CD8-positive, alpha-beta memory T cell (primary cell): ENCODE measurements at regions not wholly inside any gene's neighbourhood (a gene's known extent, or its start where the extent isn't known, plus 50 kb on each side); places are given as distances from the start of the nearest gene placed in this dataset.

Source experiments
- CTCF ChIA-PET: fragments of 350-600 bp; sonication (Branson Sonifier 250); formaldehyde crosslinking; loops from one replicate; lab custom pipeline; 2021; ENCODE audit warnings: antibody characterized with exemption; lab: Charles Lee
- POLR2A ChIA-PET: fragments of 350-600 bp; sonication (Branson Sonifier 250); formaldehyde crosslinking; loops from one replicate; lab custom pipeline; 2021; ENCODE audit warnings: antibody characterized with exemption; lab: Charles Lee
- DNase-seq, 5 donors: peaks; one replicate each; pipeline versions ENCODE4 v3.0.0 to v3.0.0-alpha.2; 2020 to 2022; ENCODE audit warnings: mixed read lengths in 1 of 5
- H3K27ac ChIP-seq: one replicate; pipeline ENCODE4 v1.7.0; 2013; ENCODE audit warnings: low read depth, mild to moderate bottlenecking, low read length, moderate library complexity
- H3K27me3 ChIP-seq: 2 replicates; pipeline ENCODE4 v1.7.0; 2013; ENCODE audit warnings: low read length, mild to moderate bottlenecking; ENCODE audit not compliant: insufficient read depth, poor library complexity, severe bottlenecking
- H3K36me3 ChIP-seq: 2 replicates; pipeline ENCODE4 v1.7.0; 2013; ENCODE audit warnings: mild to moderate bottlenecking, low read length, moderate library complexity; ENCODE audit not compliant: insufficient read depth
- H3K4me1 ChIP-seq: 2 replicates; pipeline ENCODE4 v1.7.0; 2013; ENCODE audit warnings: mild to moderate bottlenecking, low read length, moderate library complexity; ENCODE audit not compliant: insufficient read depth
- H3K4me3 ChIP-seq: 2 replicates; pipeline ENCODE4 v1.7.0; 2013; ENCODE audit warnings: mild to moderate bottlenecking, low read length
- H3K9me3 ChIP-seq: 2 replicates; pipeline ENCODE4 v1.7.0; 2013; ENCODE audit warnings: mild to moderate bottlenecking, low read length
- H3K27ac Mint-ChIP-seq, 8 donors: one replicate each; pipeline ENCODE4 v1.8.0; 2020 to 2021; ENCODE audit warnings: mixed read lengths in 8 of 8, mild to moderate bottlenecking in 6 of 8, inconsistent platforms in 3 of 8, moderate library complexity in 3 of 8
- H3K27me3 Mint-ChIP-seq, 2 donors: one replicate each; pipeline ENCODE4 v1.8.0; 2020 to 2021; ENCODE audit warnings: mixed read lengths in 2 of 2, mild to moderate bottlenecking in 1 of 2, moderate library complexity in 1 of 2
- H3K36me3 Mint-ChIP-seq, 3 donors: one replicate each; pipeline ENCODE4 v1.8.0; 2020 to 2021; ENCODE audit warnings: mixed read lengths in 3 of 3, inconsistent platforms in 1 of 3, mild to moderate bottlenecking in 1 of 3
- H3K4me1 Mint-ChIP-seq, 3 donors: one replicate each; pipeline ENCODE4 v1.8.0; 2020 to 2021; ENCODE audit warnings: mixed read lengths in 3 of 3, inconsistent platforms in 1 of 3, mild to moderate bottlenecking in 1 of 3
- H3K4me3 Mint-ChIP-seq, 7 donors: one replicate each; pipeline ENCODE4 v1.8.0; 2020 to 2021; ENCODE audit warnings: mixed read lengths in 7 of 7, mild to moderate bottlenecking in 6 of 7, moderate library complexity in 4 of 7, inconsistent platforms in 2 of 7
- H3K9me3 Mint-ChIP-seq, 5 donors: one replicate each; pipeline ENCODE4 v1.8.0; 2020 to 2022; ENCODE audit warnings: mixed read lengths in 5 of 5, mild to moderate bottlenecking in 3 of 5, moderate library complexity in 2 of 5, inconsistent platforms in 1 of 5

GRCh38 chr11:80503990-80504389 is 1063.2 kb upstream of the TENM4 start:
- peaks cover 6 to 22% (median 16%) of the 10 kb centered on the region in 5 donors for H3K9me3 Mint-ChIP-seq
- H3K4me1 Mint-ChIP-seq, result no peaks in the 10 kb centered on the region
- no peak overlapping the region for H3K27ac ChIP-seq
- no peak overlapping the region for H3K4me3 Mint-ChIP-seq
- no peaks in the 10 kb centered on the region for H3K27me3 ChIP-seq
- H3K27me3 Mint-ChIP-seq, result no peaks in the 10 kb centered on the region
- H3K4me3 ChIP-seq, result no peak overlapping the region
- H3K4me1 ChIP-seq, result no peaks in the 10 kb centered on the region
- no peak for DNase-seq
- H3K9me3 ChIP-seq, result no peaks in the 10 kb centered on the region
- ChIA-PET CTCF (no interaction called here), POLR2A (no interaction called here)
- H3K36me3 ChIP-seq, result no peaks in the 10 kb centered on the region
- H3K36me3 Mint-ChIP-seq, result no peaks in the 10 kb centered on the region
- H3K27ac Mint-ChIP-seq, result no peak overlapping the region

- no peaks in the 10 kb centered on the region for H3K9me3 ChIP-seq
- no peaks in the 10 kb centered on the region for H3K36me3 ChIP-seq
- Mint-ChIP-seq H3K4me3 (no peak overlapping the region), H3K36me3 (no peaks in the 10 kb centered on the region), H3K27me3 (no peaks in the 10 kb centered on the region), H3K27ac (no peak overlapping the region), H3K4me1 (no peaks in the 10 kb centered on the region), H3K9me3 (peaks cover 6 to 18% (median 11%) of the 10 kb centered on the region in 5 donors)
- H3K4me1 ChIP-seq, result no peaks in the 10 kb centered on the region
- ChIA-PET CTCF (no interaction called here), POLR2A (no interaction called here)
- no peaks in the 10 kb centered on the region for H3K27me3 ChIP-seq
- DNase-seq, result no peak
- no peak overlapping the region for H3K4me3 ChIP-seq
- no peak overlapping the region for H3K27ac ChIP-seq
Observed at GRCh38 chr11:80502511-80502910, 1061.7 kb upstream of the TENM4 start.

- no peak overlapping the region for H3K27ac ChIP-seq
- ChIA-PET CTCF (no interaction called here), POLR2A (no interaction called here)
- H3K9me3 ChIP-seq, result no peaks in the 10 kb centered on the region
- Mint-ChIP-seq H3K27me3 (no peaks in the 10 kb centered on the region), H3K36me3 (no peaks in the 10 kb centered on the region), H3K27ac (no peak overlapping the region), H3K9me3 (peaks cover 14 to 36% (median 23%) of the 10 kb centered on the region in 5 donors), H3K4me3 (no peak overlapping the region), H3K4me1 (no peaks in the 10 kb centered on the region)
- H3K27me3 ChIP-seq, result no peaks in the 10 kb centered on the region
- no peak overlapping the region for H3K4me3 ChIP-seq
- no peaks in the 10 kb centered on the region for H3K4me1 ChIP-seq
- no peak for DNase-seq
- H3K36me3 ChIP-seq, result no peaks in the 10 kb centered on the region
Observed at GRCh38 chr11:80495116-80495515, 1054.3 kb upstream of the TENM4 start.

GRCh38 chr11:80487952-80488351 is 1047.1 kb upstream of the TENM4 start:
- ChIA-PET CTCF (no interaction called here), POLR2A (no interaction called here)
- DNase-seq, result no peak
- H3K9me3 ChIP-seq, result no peaks in the 10 kb centered on the region
- no peak overlapping the region for H3K4me3 ChIP-seq
- Mint-ChIP-seq H3K36me3 (no peaks in the 10 kb centered on the region), H3K27me3 (peaks cover 0 to 2% of the 10 kb centered on the region in 2 donors), H3K27ac (no peak overlapping the region), H3K4me1 (no peaks in the 10 kb centered on the region), H3K9me3 (peaks cover 9 to 40% (median 19%) of the 10 kb centered on the region in 5 donors), H3K4me3 (no peak overlapping the region)
- H3K27me3 ChIP-seq, result no peaks in the 10 kb centered on the region
- no peaks in the 10 kb centered on the region for H3K36me3 ChIP-seq
- no peaks in the 10 kb centered on the region for H3K4me1 ChIP-seq
- H3K27ac ChIP-seq, result no peak overlapping the region

GRCh38 chr11:80486678-80487077 is 1045.8 kb upstream of the TENM4 start:
- CTCF ChIA-PET, result no interaction called here
- H3K27me3 Mint-ChIP-seq, result peaks cover 0 to 2% of the 10 kb centered on the region in 2 donors

GRCh38 chr11:80477178-80477577 is 1036.3 kb upstream of the TENM4 start:
- Histone ChIP-seq H3K4me1 (no peaks in the 10 kb centered on the region), H3K36me3 (no peaks in the 10 kb centered on the region), H3K27me3 (no peaks in the 10 kb centered on the region), H3K4me3 (no peak overlapping the region), H3K27ac (no peak overlapping the region), H3K9me3 (no peaks in the 10 kb centered on the region)
- no peak for DNase-seq
- peaks cover 0 to 23% (median 11%) of the 10 kb centered on the region in 5 donors for H3K9me3 Mint-ChIP-seq
- no peak overlapping the region for H3K4me3 Mint-ChIP-seq
- no peak overlapping the region for H3K27ac Mint-ChIP-seq
- no peaks in the 10 kb centered on the region for H3K36me3 Mint-ChIP-seq
- H3K27me3 Mint-ChIP-seq, result no peaks in the 10 kb centered on the region
- CTCF ChIA-PET, result no interaction called here
- POLR2A ChIA-PET, result no interaction called here
- no peaks in the 10 kb centered on the region for H3K4me1 Mint-ChIP-seq

More at GRCh38 chr11:80486678-80487077, 1045.8 kb upstream of the TENM4 start:
- H3K36me3 Mint-ChIP-seq, result no peaks in the 10 kb centered on the region
- no peak overlapping the region for H3K4me3 Mint-ChIP-seq
- Histone ChIP-seq H3K27me3 (no peaks in the 10 kb centered on the region), H3K9me3 (no peaks in the 10 kb centered on the region), H3K4me3 (no peak overlapping the region), H3K27ac (no peak overlapping the region), H3K4me1 (no peaks in the 10 kb centered on the region), H3K36me3 (no peaks in the 10 kb centered on the region)
- no peak for DNase-seq
- H3K27ac Mint-ChIP-seq, result no peak overlapping the region
- H3K4me1 Mint-ChIP-seq, result no peaks in the 10 kb centered on the region
- peaks cover 9 to 47% (median 16%) of the 10 kb centered on the region in 5 donors for H3K9me3 Mint-ChIP-seq
- POLR2A ChIA-PET, result no interaction called here

GRCh38 chr11:80473562-80473961 is 1032.7 kb upstream of the TENM4 start:
- POLR2A ChIA-PET, result no interaction called here
- CTCF ChIA-PET, result no interaction called here
- H3K27ac Mint-ChIP-seq, result no peak overlapping the region
- H3K9me3 Mint-ChIP-seq, result peaks cover 0 to 21% (median 5%) of the 10 kb centered on the region in 5 donors
- H3K4me1 ChIP-seq, result no peaks in the 10 kb centered on the region
- H3K36me3 Mint-ChIP-seq, result no peaks in the 10 kb centered on the region
- H3K4me3 Mint-ChIP-seq, result no peak overlapping the region
- H3K27ac ChIP-seq, result no peak overlapping the region
- no peaks in the 10 kb centered on the region for H3K27me3 Mint-ChIP-seq
- no peaks in the 10 kb centered on the region for H3K27me3 ChIP-seq
- no peaks in the 10 kb centered on the region for H3K36me3 ChIP-seq
- no peak for DNase-seq
- no peaks in the 10 kb centered on the region for H3K9me3 ChIP-seq
- H3K4me3 ChIP-seq, result no peak overlapping the region
- H3K4me1 Mint-ChIP-seq, result no peaks in the 10 kb centered on the region

- no peak overlapping the region for H3K27ac Mint-ChIP-seq
- Histone ChIP-seq H3K4me1 (no peaks in the 10 kb centered on the region), H3K9me3 (no peaks in the 10 kb centered on the region), H3K27ac (no peak overlapping the region), H3K27me3 (no peaks in the 10 kb centered on the region), H3K4me3 (no peak overlapping the region), H3K36me3 (no peaks in the 10 kb centered on the region)
- H3K27me3 Mint-ChIP-seq, result no peaks in the 10 kb centered on the region
- H3K4me3 Mint-ChIP-seq, result no peak overlapping the region
- no peaks in the 10 kb centered on the region for H3K36me3 Mint-ChIP-seq
- CTCF ChIA-PET, result no interaction called here
- no peak for DNase-seq
- POLR2A ChIA-PET, result no interaction called here
- peaks cover 0 to 37% (median 8%) of the 10 kb centered on the region in 5 donors for H3K9me3 Mint-ChIP-seq
- H3K4me1 Mint-ChIP-seq, result no peaks in the 10 kb centered on the region
Observed at GRCh38 chr11:80469871-80470270, 1029.0 kb upstream of the TENM4 start.

- H3K27me3 Mint-ChIP-seq, result no peaks in the 10 kb centered on the region
- H3K4me3 Mint-ChIP-seq, result no peak overlapping the region
- peaks cover 4 to 26% (median 12%) of the 10 kb centered on the region in 5 donors for H3K9me3 Mint-ChIP-seq
- Histone ChIP-seq H3K27me3 (no peaks in the 10 kb centered on the region), H3K9me3 (no peaks in the 10 kb centered on the region), H3K27ac (no peak overlapping the region), H3K4me3 (no peak overlapping the region), H3K36me3 (no peaks in the 10 kb centered on the region), H3K4me1 (no peaks in the 10 kb centered on the region)
- no peak for DNase-seq
- POLR2A ChIA-PET, result no interaction called here
- CTCF ChIA-PET, result no interaction called here
- no peaks in the 10 kb centered on the region for H3K4me1 Mint-ChIP-seq
- H3K36me3 Mint-ChIP-seq, result no peaks in the 10 kb centered on the region
- no peak overlapping the region for H3K27ac Mint-ChIP-seq
Observed at GRCh38 chr11:80466570-80466969, 1025.7 kb upstream of the TENM4 start.
